HCT116 (cell line): ENCODE measurements at regions not wholly inside any gene's neighbourhood (a gene's known extent, or its start where the extent isn't known, plus 50 kb on each side); places are given as distances from the start of the nearest gene placed in this dataset.

Experiments used
- ATAC-seq: fragments of 200-7000 bp; cut with Tn5 transposase; 2 replicates; pipeline ENCODE4 v1.9.1; 2020; ENCODE audit warnings: mild to moderate bottlenecking, moderate library complexity
- BruUV-seq: library from RNA; stranded (reverse); fragments of 400-500 nt; replicated peaks from 2 replicates; lab custom pipeline; 2021; lab: Mats Ljungman, UMichigan
- CTCF ChIA-PET: fragments of 300-600 bp; sonication (Branson Sonifier 250); formaldehyde crosslinking; loops from one replicate; lab custom pipeline; 2021; ENCODE audit warnings: antibody characterized with exemption; lab: Charles Lee
- POLR2A ChIA-PET: fragments of 300-600, 350-600 bp; sonication (Branson Sonifier 250); formaldehyde crosslinking; loops from one replicate; lab custom pipeline; 2021; ENCODE audit warnings: antibody characterized with exemption; lab: Charles Lee
- RAD21 ChIA-PET, 2 experiments: fragments of 300-600 bp; sonication (Branson Sonifier 250); formaldehyde crosslinking; loops; one replicate each; lab custom pipeline; 2023; ENCODE audit warnings: low total read pairs in 2 of 2; ENCODE audit not compliant: uncharacterized antibody in 2 of 2, unreplicated experiment in 2 of 2, low non-redundant PET in 1 of 2; lab: Charles Lee
- DNase-seq: peaks from one replicate; pipeline ENCODE4 v3.0.0-alpha.2; 2010; ENCODE audit warnings: low read depth, low spot score
- H2AFZ ChIP-seq: fragments of 200-600 bp; shearing (Covaris generic), sonication (generic); 2 replicates; pipeline ENCODE4 v1.6.1; 2017; ENCODE audit warnings: low read depth, mixed run types, mixed read lengths, antibody characterized with exemption, low read length; ENCODE audit not compliant: poor library complexity, severe bottlenecking
- H3K27ac ChIP-seq: 2 replicates; pipeline ENCODE4 v1.5.1; 2012; ENCODE audit warnings: low read depth, low read length
- H3K27me3 ChIP-seq: fragments of 200-600 bp; sonication (generic); 2 replicates; pipeline ENCODE4 v1.6.1; 2016; ENCODE audit warnings: mixed run types, low read length, mixed read lengths; ENCODE audit not compliant: insufficient read depth
- H3K36me3 ChIP-seq, 2 experiments: fragments of 200-500 bp in 1 of 2; fragments of 200-600 bp in 1 of 2; sonication (Bioruptor generic) in 1 of 2; sonication (generic) in 1 of 2; 2 replicates each; pipeline versions ENCODE4 v1.5.1 to v1.6.1; 2014 to 2016; ENCODE audit warnings: low read length in 2 of 2, inconsistent platforms in 1 of 2, mixed read lengths in 1 of 2, mixed run types in 1 of 2; ENCODE audit not compliant: insufficient read depth in 2 of 2, control insufficient read depth in 1 of 2
- H3K4me1 ChIP-seq, 2 experiments: fragments of 200-600 bp in 1 of 2; sonication (generic) in 1 of 2; 2 replicates each; pipeline versions ENCODE4 v1.5.1 to v1.6.1; 2012 to 2017; ENCODE audit warnings: low read length in 2 of 2, inconsistent platforms in 1 of 2, mild to moderate bottlenecking in 1 of 2, mixed read lengths in 1 of 2, mixed run types in 1 of 2, moderate library complexity in 1 of 2; ENCODE audit not compliant: insufficient read depth in 2 of 2, control insufficient read depth in 1 of 2
- H3K4me2 ChIP-seq: fragments of 200-600 bp; sonication (generic); 2 replicates; pipeline ENCODE4 v1.6.1; 2017; ENCODE audit warnings: mixed run types, low read length, mixed read lengths
- H3K4me3 ChIP-seq, 2 experiments: fragments of 200-600 bp in 1 of 2; sonication (generic) in 1 of 2; replicated peaks in 1 of 2; 2 replicates each; pipeline ENCODE4 v1.5.1; 2011 to 2016; ENCODE audit warnings: low read length in 2 of 2, control low read depth in 1 of 2, low read depth in 1 of 2, mild to moderate bottlenecking in 1 of 2, mixed read lengths in 1 of 2, mixed run types in 1 of 2
- H3K79me2 ChIP-seq: fragments of 200-600 bp; sonication (generic); 2 replicates; pipeline ENCODE4 v1.6.1; 2017; ENCODE audit warnings: mild to moderate bottlenecking, mixed run types, low read length, moderate library complexity, mixed read lengths; ENCODE audit not compliant: insufficient read depth
- H3K9ac ChIP-seq: fragments of 200-600 bp; sonication (generic); 2 replicates; pipeline ENCODE4 v1.6.1; 2016; ENCODE audit warnings: low read length, mixed read lengths
- H3K9me2 ChIP-seq: fragments of 200-600 bp; sonication (generic), shearing (Covaris generic); 2 replicates; pipeline ENCODE4 v1.6.1; 2017; ENCODE audit warnings: mixed run types, mild to moderate bottlenecking, moderate library complexity; ENCODE audit not compliant: insufficient read depth
- H3K9me3 ChIP-seq, 2 experiments: fragments of 200-500 bp in 1 of 2; fragments of 200-600 bp in 1 of 2; sonication (Bioruptor generic) in 1 of 2; sonication (generic) in 1 of 2; 2 replicates each; pipeline ENCODE4 v1.6.1; 2014 to 2017; ENCODE audit warnings: low read length in 2 of 2, mixed read lengths in 2 of 2, inconsistent platforms in 1 of 2, low read depth in 1 of 2, mild to moderate bottlenecking in 1 of 2, mixed run types in 1 of 2, moderate library complexity in 1 of 2; ENCODE audit not compliant: control insufficient read depth in 1 of 2, insufficient read depth in 1 of 2
- H4K20me1 ChIP-seq: fragments of 200-600 bp; sonication (generic), shearing (Covaris generic); 2 replicates; pipeline ENCODE4 v1.6.1; 2017; ENCODE audit warnings: mixed run types, mild to moderate bottlenecking, moderate library complexity; ENCODE audit not compliant: insufficient read depth
- ATF3 ChIP-seq: IDR thresholded peaks from 2 replicates; pipeline ENCODE4 v1.6.1; 2012
- CBX3 ChIP-seq: IDR thresholded peaks from 2 replicates; pipeline ENCODE4 v1.6.1; 2012; ENCODE audit warnings: low read depth
- CEBPB ChIP-seq: IDR thresholded peaks from 2 replicates; pipeline ENCODE4 v1.6.1; 2012; ENCODE audit warnings: low read depth
- CTCF ChIP-seq, 3 experiments: fragments of 200-600 bp in 1 of 3; sonication (generic) in 1 of 3; IDR thresholded peaks in 2 of 3; conservative IDR thresholded peaks in 1 of 3; 2 replicates each; pipeline ENCODE4 v1.5.1; 2012 to 2017; ENCODE audit warnings: low read depth in 2 of 3, low read length in 2 of 3, antibody characterized with exemption in 1 of 3, borderline replicate concordance in 1 of 3, control low read depth in 1 of 3, mild to moderate bottlenecking in 1 of 3, mixed read lengths in 1 of 3, mixed run types in 1 of 3, moderate library complexity in 1 of 3; ENCODE audit not compliant: insufficient read depth in 1 of 3
- EGR1 ChIP-seq: IDR thresholded peaks from 2 replicates; pipeline ENCODE4 v1.6.1; 2012; ENCODE audit warnings: low read depth
- EZH2 ChIP-seq: fragments of 200-600 bp; sonication (generic); IDR thresholded peaks from 2 replicates; pipeline ENCODE4 v1.6.1; 2017; ENCODE audit warnings: antibody characterized with exemption, mixed run types
- FOSL1 ChIP-seq: IDR thresholded peaks from 2 replicates; pipeline ENCODE4 v1.6.1; 2012; ENCODE audit warnings: low read depth
- JUND ChIP-seq: IDR thresholded peaks from 2 replicates; pipeline ENCODE4 v1.6.1; 2012
- MAX ChIP-seq: IDR thresholded peaks from 2 replicates; pipeline ENCODE4 v1.6.1; 2012
- POLR2A ChIP-seq: IDR thresholded peaks from 2 replicates; pipeline ENCODE4 v1.7.0; 2011; ENCODE audit warnings: borderline replicate concordance; ENCODE audit not compliant: insufficient read depth, insufficient read length; ENCODE audit errors: extremely low read depth
- POLR2AphosphoS5 ChIP-seq: IDR thresholded peaks from 2 replicates; pipeline ENCODE4 v1.6.1; 2011; ENCODE audit warnings: mild to moderate bottlenecking, low read depth, low read length, moderate library complexity
- REST ChIP-seq: IDR thresholded peaks from 2 replicates; pipeline ENCODE4 v1.6.1; 2012; ENCODE audit warnings: low read depth
- SP1 ChIP-seq: IDR thresholded peaks from 2 replicates; pipeline ENCODE4 v1.6.1; 2012; ENCODE audit warnings: low read depth
- SRF ChIP-seq: IDR thresholded peaks from 2 replicates; pipeline ENCODE4 v1.6.1; 2012; ENCODE audit warnings: low read depth
- YY1 ChIP-seq: IDR thresholded peaks from 2 replicates; pipeline ENCODE4 v1.6.1; 2011; ENCODE audit warnings: low read length, low read depth, moderate library complexity, mild to moderate bottlenecking; ENCODE audit not compliant: insufficient replicate concordance; ENCODE audit errors: extremely low read depth
- ZBTB33 ChIP-seq: IDR thresholded peaks from 2 replicates; pipeline ENCODE4 v1.6.1; 2011; ENCODE audit warnings: mild to moderate bottlenecking, low read length, moderate library complexity; ENCODE audit not compliant: insufficient replicate concordance; ENCODE audit errors: extremely low read depth
- ZFX ChIP-seq: fragments of 450-650 bp; IDR thresholded peaks from 2 replicates; pipeline ENCODE4 v1.6.1; 2017
- ZNF274 ChIP-seq: fragments of 200-500 bp; sonication (Bioruptor generic); IDR thresholded peaks from 2 replicates; pipeline ENCODE4 v1.6.1; 2014; ENCODE audit warnings: mild to moderate bottlenecking, low read depth, low read length, inconsistent platforms
- intact Hi-C: fragments of 100-400 bp; cut with micrococcal nuclease; formaldehyde crosslinking; loops from 2 replicates; pipeline ENCODE4 v1.10.0; 2022

- CTCF ChIA-PET = no interaction called here
- no peaks in the 10 kb centered on the region for H3K9me3 ChIP-seq
- TF ChIP-seq MAX (no peak), ZFX (no peak), CBX3 (no peak), SRF (no peak), POLR2A (no peak), ZNF274 (no peak), EGR1 (no peak), CEBPB (no peak), ATF3 (no peak), FOSL1 (no peak), EZH2 (no peak), REST (no peak), SP1 (no peak), ZBTB33 (no peak), CTCF (IDR thresholded peaks at IDR 0.05 in 2 of 3, conservative IDR thresholded peaks at IDR 0.05 in 1 of 3; ENCODE audit: borderline replicate concordance in 1 of 3, insufficient read depth in 1 of 3, low read depth in 2 of 3, low read length in 2 of 3) (no peak), JUND (no peak), YY1 (no peak), POLR2AphosphoS5 (no peak)
- TF ChIP-seq, all 23 proteins: peak for 0
- POLR2A ChIA-PET = no interaction called here
- H3K4me2 ChIP-seq = no peak overlapping the region
- intact Hi-C loops = no loop called here
- no peaks in the 10 kb centered on the region for H3K36me3 ChIP-seq
- ATAC-seq = no peak
- no TSS peak for BruUV-seq
- H2AFZ ChIP-seq = no peak overlapping the region
- H3K27me3 ChIP-seq = no peaks in the 10 kb centered on the region
- H4K20me1 ChIP-seq = no peaks in the 10 kb centered on the region
- no peaks in the 10 kb centered on the region for H3K4me1 ChIP-seq
- H3K27ac ChIP-seq = no peak overlapping the region
- RAD21 ChIA-PET = no interaction called here
- DNase-seq = no peak
- H3K4me3 ChIP-seq = no peak overlapping the region
- no peak overlapping the region for H3K9ac ChIP-seq
- H3K79me2 ChIP-seq = no peaks in the 10 kb centered on the region
- no peaks in the 10 kb centered on the region for H3K9me2 ChIP-seq
These were observed 519.3 kb downstream of the HAPSTR1 start for GRCh38 chr16:9610727-9611126.
